ENCODE measurements at regions not wholly inside any gene's neighbourhood (a gene's known extent, or its start where the extent isn't known, plus 50 kb on each side); places are given as distances from the start of the nearest gene placed in this dataset.

DNA sequence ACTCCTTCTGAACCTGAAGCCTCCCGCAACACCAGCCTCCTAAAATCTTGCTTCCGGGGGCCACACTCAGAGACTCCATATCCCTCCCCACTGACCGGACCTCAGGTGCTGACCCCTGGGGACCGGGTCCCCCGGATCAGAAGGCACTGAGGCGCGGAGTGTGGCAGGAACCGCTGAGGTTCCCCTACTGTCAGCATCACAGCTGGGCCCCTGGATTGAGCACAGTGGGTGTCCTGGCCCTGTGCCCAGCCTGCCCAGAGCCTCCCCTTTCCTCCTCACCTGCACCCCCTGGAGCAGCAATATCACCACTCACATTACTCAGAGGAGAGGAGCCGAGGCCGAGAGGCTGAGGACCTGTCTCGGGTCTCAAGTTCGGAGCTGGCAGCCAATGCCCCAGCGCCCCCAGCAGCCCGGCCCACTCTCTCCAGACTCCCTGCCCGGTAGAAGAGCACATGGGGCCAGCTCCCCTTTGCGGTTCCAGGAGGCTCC, 101.2 kb upstream of the EIF5 start (continued):
- no peak for TF ChIP-seq EGR1 (IDR thresholded peaks at IDR 0.05; ENCODE audit: borderline replicate concordance, low read depth, low read length)
- TF ChIP-seq CBX8 (IDR thresholded peaks at IDR 0.05; ENCODE audit: borderline replicate concordance, low read depth, low read length): no peak
